IPS-18c (cell line): ENCODE measurements at regions not wholly inside any gene's neighbourhood (a gene's known extent, or its start where the extent isn't known, plus 50 kb on each side); places are given as distances from the start of the nearest gene placed in this dataset.

Experiments used
- H3K4me3 ChIP-seq: 2 replicates; pipeline ENCODE4 v1.7.0; 2013; ENCODE audit warnings: low read depth, mild to moderate bottlenecking, low read length, moderate library complexity; ENCODE audit not compliant: insufficient read depth
- H3K9me3 ChIP-seq: one replicate; pipeline ENCODE4 v1.6.1; 2013; ENCODE audit warnings: mild to moderate bottlenecking, low read length, moderate library complexity; ENCODE audit not compliant: control insufficient read depth, insufficient read depth

GRCh38 chr1:208536212-208536611 is 292.0 kb upstream of the PLXNA2 start:
- H3K9me3 ChIP-seq: no peaks in the 10 kb centered on the region
- H3K4me3 ChIP-seq: no peak overlapping the region

- Histone ChIP-seq H3K4me3 (no peak overlapping the region), H3K9me3 (no peaks in the 10 kb centered on the region)
Measured at GRCh38 chr1:208537198-208537597, 293.0 kb upstream of the PLXNA2 start.

GRCh38 chr1:208538078-208538477 is 293.9 kb upstream of the PLXNA2 start:
- H3K4me3 ChIP-seq: no peak overlapping the region
- H3K9me3 ChIP-seq: no peaks in the 10 kb centered on the region

- Histone ChIP-seq H3K9me3 (no peaks in the 10 kb centered on the region), H3K4me3 (no peak overlapping the region)
Measured at GRCh38 chr1:208538587-208538986, 294.4 kb upstream of the PLXNA2 start.

- Histone ChIP-seq H3K9me3 (no peaks in the 10 kb centered on the region), H3K4me3 (no peak overlapping the region)
Measured at GRCh38 chr1:208540724-208541123, 296.5 kb upstream of the PLXNA2 start.

GRCh38 chr1:208541225-208541855 is 297.2 kb upstream of the PLXNA2 start:
- Histone ChIP-seq H3K4me3 (no peak overlapping the region), H3K9me3 (no peaks in the 10 kb centered on the region)

- H3K9me3 ChIP-seq: no peaks in the 10 kb centered on the region
- H3K4me3 ChIP-seq: no peak overlapping the region
Measured at GRCh38 chr1:208542309-208542708, 298.1 kb upstream of the PLXNA2 start.

- no peaks in the 10 kb centered on the region for H3K9me3 ChIP-seq
Measured at GRCh38 chr1:208544053-208544452, 299.9 kb upstream of the PLXNA2 start.

GRCh38 chr1:208544794-208545193 is 300.6 kb upstream of the PLXNA2 start:
- no peaks in the 10 kb centered on the region for H3K9me3 ChIP-seq
- no peak overlapping the region for H3K4me3 ChIP-seq

More at GRCh38 chr1:208544053-208544452, 299.9 kb upstream of the PLXNA2 start:
- H3K4me3 ChIP-seq: no peak overlapping the region

- no peak overlapping the region for H3K4me3 ChIP-seq
- H3K9me3 ChIP-seq: no peaks in the 10 kb centered on the region
Measured at GRCh38 chr1:208551024-208551423, 306.8 kb upstream of the PLXNA2 start.

- no peak overlapping the region for H3K4me3 ChIP-seq
- no peaks in the 10 kb centered on the region for H3K9me3 ChIP-seq
Measured at GRCh38 chr1:208551633-208552320, 307.6 kb upstream of the PLXNA2 start.

- Histone ChIP-seq H3K4me3 (no peak overlapping the region), H3K9me3 (no peaks in the 10 kb centered on the region)
Measured at GRCh38 chr1:208552928-208553327, 308.7 kb upstream of the PLXNA2 start.

- Histone ChIP-seq H3K9me3 (no peaks in the 10 kb centered on the region), H3K4me3 (no peak overlapping the region)
Measured at GRCh38 chr1:208556461-208556860, 312.3 kb upstream of the PLXNA2 start.

GRCh38 chr1:208557046-208557722 is 313.0 kb upstream of the PLXNA2 start:
- Histone ChIP-seq H3K4me3 (no peak overlapping the region), H3K9me3 (no peaks in the 10 kb centered on the region)

GRCh38 chr1:208557723-208558094 is 313.5 kb upstream of the PLXNA2 start:
- no peak overlapping the region for H3K4me3 ChIP-seq
- H3K9me3 ChIP-seq: no peaks in the 10 kb centered on the region

GRCh38 chr1:208559597-208560329 is 315.6 kb upstream of the PLXNA2 start:
- Histone ChIP-seq H3K4me3 (no peak overlapping the region), H3K9me3 (no peaks in the 10 kb centered on the region)

- H3K4me3 ChIP-seq: no peak overlapping the region
- no peaks in the 10 kb centered on the region for H3K9me3 ChIP-seq
Measured at GRCh38 chr1:208562151-208562960, 318.2 kb upstream of the PLXNA2 start.
